Keratinocyte (primary cell): ENCODE measurements at regions not wholly inside any gene's neighbourhood (a gene's known extent, or its start where the extent isn't known, plus 50 kb on each side); places are given as distances from the start of the nearest gene placed in this dataset.

Source experiments
- CTCF ChIP-seq, 3 experiments: IDR thresholded peaks in 1 of 3; conservative IDR thresholded peaks in 1 of 3; optimal IDR thresholded peaks in 1 of 3; 2 replicates in 2 of 3; 3 replicates in 1 of 3; pipeline versions ENCODE3 to v1.5.1; 2011; ENCODE audit warnings: low read length in 3 of 3, mild to moderate bottlenecking in 3 of 3, moderate library complexity in 2 of 3, control low read depth in 1 of 3, inconsistent platforms in 1 of 3; ENCODE audit not compliant: insufficient read depth in 2 of 3; ENCODE audit errors: extremely low read depth in 1 of 3
- EZH2 ChIP-seq: IDR thresholded peaks from one replicate; pipeline ENCODE4 v1.6.1; 2012; ENCODE audit warnings: inconsistent platforms, mild to moderate bottlenecking, low read length, moderate library complexity

- no peak for TF ChIP-seq CTCF (optimal IDR thresholded peaks at IDR 0.05 in 1 of 3, IDR thresholded peaks at IDR 0.05 in 1 of 3, conservative IDR thresholded peaks at IDR 0.05 in 1 of 3; ENCODE audit: extremely low read depth in 1 of 3, insufficient read depth in 2 of 3, low read length in 3 of 3)
- TF ChIP-seq EZH2, result no peak
Measured at GRCh38 chr18:47448956-47449355, 197.5 kb upstream of the SKOR2 start.
